Right renal pelvis (tissue), 4 donors: ENCODE measurements at regions not wholly inside any gene's neighbourhood (a gene's known extent, or its start where the extent isn't known, plus 50 kb on each side); places are given as distances from the start of the nearest gene placed in this dataset.

Experiments
- DNase-seq, 4 donors: peaks; one replicate each; pipeline ENCODE4 v3.0.0-alpha.2; 2013; ENCODE audit warnings: low read depth in 4 of 4, low spot score in 3 of 4, missing footprints in 1 of 4

DNA sequence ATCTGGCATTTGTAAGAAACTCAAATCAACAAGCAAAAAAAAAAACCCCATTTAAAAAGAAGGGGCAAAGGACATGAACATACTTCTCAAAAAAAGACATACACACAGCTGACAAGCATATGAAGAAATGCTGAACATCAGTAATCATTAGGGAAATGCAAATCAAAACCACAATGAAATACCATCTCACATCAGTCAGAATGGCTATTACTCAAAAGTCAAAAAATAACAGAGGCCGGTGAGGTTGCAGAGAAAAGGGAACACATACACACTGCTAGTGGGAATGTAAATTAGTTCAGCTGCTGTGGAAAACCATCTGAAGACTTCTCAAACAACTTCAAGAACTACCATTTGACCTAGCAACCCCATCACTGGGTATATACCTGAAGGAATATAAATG lies 199.4 kb upstream of the THBS1 start:
- DNase-seq = no peak

DNA sequence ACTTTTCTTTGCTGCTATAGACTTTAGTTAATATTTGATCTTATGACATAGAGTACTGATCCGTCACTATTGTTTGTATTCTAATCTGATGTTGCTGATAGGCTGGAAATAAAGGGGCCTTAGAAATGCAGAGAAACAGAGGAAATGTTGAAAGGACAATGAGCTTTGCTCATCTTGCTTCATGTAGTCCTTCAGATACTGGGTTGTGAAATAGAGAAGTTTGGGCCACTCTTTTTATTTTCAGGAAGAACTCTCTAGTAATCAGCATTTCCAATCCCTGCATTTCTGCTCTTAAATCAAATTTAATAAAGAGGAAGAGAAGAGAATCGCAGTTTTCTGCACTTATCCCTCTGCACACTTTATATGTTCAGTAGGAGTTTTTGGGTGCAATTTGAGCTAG lies 192.8 kb upstream of the THBS1 start:
- DNase-seq = no peak

DNA sequence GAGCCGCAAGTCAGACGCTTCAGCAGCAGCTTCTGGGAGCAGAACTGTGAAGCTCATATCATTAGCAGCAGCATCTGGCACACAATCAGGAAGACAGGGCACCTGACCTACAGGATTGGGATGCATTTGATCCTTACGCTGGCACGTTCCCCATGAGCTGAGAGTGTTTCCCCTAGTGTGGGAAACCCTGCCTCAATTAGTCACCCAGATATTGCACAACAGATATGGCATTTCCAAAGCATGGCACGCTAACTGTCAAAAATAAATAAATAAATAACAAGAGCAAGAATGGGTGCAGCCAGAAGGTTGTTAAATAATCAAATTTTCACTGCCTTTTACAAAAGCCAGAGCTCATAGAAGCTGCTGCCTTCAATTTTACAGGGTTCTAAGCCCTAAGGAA lies 189.6 kb upstream of the THBS1 start:
- no peak for DNase-seq

DNA sequence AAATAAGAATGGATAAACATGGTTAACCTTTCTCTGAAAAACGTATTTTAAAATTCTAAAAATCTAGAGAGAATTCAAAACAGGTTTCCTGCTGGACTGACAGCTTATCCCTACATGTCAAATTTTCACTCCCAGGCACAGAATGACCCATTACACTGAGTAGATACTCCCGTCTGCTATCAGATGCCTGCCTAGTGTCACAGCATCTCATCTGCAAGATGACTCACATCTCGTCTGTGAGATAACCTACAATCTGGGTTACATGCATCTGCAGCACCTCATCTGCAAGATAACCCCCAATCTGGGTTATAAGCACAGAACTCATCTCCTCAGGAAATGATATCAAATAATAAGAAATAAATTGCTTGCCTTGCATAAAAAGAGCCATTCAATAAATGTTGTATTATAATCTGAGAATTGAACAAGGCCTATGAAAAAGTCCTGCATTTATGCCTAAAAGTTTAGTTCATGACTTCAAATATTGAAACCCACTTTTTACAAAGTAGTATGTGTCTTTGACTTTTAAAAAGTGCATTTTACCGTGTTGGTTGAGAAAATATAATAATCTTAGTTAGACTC lies 188.3 kb upstream of the THBS1 start:
- DNase-seq = no peak

DNA sequence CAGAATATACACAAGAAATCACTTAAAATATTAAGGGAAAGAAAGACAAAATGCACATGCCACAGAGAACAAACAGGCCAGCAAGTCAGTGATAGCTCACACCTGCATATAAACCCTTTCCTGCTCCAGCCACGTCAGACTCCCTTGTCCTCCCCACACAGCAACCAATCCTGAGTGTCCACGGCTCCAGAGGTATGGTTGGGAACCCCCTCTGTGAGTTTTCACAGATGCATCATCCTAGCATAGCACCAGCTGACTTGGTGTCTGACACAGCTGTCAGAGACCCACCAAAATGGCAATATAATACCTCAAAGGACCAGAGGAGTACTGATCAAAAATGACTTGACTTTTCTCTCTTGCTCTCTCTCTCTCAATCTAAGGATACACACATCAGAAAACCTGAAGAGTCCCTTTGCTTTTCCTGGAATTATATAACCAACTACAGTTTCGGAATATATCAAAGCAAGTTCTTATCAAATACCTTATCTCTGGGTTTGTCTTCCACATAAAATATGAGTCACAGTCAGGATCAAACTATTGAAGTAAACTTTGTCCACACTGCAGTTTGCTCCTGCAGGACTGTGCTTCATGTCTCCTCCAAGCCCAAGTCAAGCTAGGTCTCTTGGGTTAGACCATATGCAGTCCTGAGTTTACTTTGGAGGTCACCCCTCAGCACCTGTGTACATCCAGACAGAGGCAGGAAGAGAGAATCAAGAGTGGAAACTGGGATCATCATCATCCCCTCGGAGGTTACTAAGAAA lies 187.1 kb upstream of the THBS1 start:
- DNase-seq = no peak

DNA sequence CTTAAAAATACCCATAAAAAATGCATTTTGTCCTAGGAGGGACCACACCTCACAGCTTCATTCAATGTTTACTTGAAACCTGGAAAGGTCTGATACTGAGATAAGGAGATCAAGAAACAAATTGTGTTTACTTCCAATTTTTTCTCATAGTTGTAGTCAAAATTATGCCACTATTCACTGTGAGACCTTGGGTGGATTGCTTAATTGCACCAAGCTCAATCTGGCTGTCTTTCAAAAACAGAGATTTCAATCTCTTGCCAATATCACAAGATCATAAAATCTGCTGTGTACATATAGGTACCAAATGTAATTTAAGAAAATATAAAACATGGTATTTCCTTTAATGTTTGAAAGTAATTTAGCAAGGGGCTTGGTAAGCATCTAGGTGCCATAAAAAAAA lies 186.4 kb upstream of the THBS1 start:
- no peak for DNase-seq

DNA sequence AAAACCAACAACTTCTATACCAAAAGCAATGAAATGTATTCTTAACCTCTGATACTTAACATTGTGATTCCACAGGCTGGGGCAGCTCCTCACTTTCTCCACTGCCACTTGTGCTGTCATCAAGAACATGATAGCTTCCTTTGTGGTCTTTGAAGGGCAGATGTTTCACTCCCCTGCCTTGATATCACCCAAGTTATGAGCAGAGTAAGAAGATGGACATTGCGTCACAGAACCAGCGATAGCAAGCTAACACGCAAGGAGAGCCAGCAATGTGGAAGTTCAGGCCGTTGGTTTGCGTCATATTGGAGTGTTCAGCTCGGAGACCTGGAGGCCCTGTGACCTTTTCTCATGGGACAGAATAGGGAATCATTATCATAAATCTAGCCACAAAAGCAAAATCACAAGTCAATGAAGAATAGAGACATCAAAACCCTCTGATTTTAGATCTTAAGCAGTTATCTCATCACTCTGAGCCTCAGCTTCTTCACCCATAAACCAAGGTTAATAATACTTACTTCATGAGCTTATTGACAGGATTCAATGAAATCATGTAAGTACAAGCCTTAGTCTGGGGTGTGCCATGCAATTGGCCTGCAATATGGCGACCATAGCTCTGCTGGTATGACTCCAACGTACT lies 183.8 kb upstream of the THBS1 start:
- DNase-seq = no peak

DNA sequence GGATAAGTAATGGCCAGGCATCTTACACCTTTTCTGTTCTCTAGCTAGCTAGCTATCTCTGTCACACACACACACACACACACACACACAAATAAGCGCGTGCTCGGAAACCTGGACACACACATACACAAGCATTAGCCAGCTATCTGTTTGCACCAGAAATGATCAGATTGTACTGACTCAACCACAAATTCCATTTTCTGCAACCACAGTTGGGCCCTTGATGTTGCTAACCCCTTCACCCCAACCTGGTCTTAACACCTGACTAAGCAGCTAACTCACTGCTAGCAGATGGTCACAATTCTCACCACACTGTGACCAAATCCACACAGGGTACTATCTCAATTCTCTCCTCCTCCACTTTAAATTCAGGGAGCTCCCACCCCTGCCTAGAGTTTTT lies 183.0 kb upstream of the THBS1 start:
- no peak for DNase-seq

DNA sequence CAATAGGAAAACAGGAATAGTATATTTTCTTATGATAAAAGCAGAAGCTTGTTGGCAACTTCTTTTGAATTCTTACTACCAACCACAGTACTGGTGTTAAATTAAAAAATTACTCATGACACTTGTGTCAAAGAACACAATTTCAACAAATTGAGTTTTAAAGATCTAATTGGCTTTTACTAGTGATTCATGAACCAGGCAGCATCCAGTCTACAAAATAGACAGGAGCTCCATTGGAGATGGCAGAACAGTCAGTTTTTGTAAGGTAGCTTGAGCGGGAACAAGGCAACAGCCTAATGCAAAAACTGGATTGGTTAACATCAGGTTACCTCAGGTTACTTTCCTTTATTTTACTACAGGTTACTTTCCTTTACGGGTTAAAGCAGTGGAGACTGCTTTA lies 181.3 kb upstream of the THBS1 start:
- DNase-seq = no peak

DNA sequence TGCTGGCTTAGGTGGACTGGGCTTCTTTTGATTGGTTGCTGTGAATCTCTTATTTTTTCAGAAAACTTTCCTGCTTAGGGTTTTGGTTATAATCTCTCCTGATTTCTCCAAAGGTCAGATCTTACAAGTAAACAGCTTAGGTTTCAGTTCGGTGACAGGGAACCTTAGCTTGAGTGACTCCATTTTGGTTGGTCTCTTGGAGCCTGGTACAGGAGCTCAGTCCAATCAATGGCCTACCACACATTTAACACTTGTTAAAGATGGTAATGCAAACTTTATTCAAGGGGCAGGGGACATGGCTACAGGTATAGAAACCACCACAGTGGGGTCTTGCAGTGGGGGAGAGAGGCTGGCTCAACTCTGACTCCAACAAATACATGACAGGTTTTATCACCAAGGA lies 180.9 kb upstream of the THBS1 start:
- DNase-seq = no peak

DNA sequence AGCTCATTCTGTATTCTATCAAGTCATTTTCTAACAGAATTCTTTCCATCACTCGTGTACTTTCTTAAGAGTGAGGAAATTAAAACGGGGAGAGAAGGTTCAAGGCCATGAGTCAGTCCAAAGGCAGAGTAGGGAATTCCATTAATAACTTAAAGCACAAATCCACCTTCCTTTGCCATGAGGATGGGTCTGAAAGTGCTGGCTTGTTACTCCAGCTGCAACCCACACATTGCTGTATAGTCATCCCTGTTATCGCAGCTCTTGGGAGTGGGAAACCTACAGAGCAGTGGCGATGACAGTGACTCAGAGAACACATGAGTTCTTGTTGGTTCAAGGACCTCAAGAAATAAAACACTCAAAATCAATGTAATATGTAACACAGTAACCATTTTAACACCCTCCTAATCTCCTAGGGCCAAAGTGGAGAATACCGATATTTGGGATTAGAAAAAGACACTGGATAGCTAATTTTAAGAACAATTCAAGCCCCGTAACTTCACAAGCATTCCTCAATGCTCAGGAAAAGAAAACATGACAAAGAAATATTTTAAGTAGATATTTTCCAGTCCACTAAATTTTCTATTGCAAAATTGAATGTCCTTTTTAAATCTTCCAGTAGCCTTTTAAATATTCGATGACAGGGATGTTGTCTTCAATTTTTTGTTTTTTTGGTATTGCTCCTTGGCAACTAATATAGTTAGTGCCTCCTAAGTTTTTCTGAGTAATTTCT lies 179.9 kb upstream of the THBS1 start:
- no peak for DNase-seq

DNA sequence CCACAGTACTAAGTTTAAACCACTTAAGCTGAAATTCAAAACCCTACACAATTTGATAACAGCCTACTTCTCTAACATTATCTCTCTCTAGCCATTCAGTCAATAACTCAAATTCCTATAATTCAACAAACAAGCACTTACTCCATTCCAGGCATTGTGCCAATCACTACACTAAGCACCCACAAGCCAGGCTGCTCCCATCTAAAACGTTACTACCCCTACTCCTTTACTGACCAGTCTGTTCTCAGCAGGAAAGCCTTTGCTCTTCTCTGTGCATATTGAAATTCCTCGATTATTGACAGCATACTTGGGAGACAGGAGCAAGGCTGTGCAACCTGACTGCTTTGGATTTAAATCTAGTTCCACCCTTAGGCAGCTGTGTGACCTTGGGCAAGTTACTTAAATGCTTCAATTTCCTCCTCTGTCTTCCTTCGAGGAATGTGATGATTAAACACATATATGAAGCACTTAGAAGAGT lies 177.2 kb upstream of the THBS1 start:
- no peak for DNase-seq

DNA sequence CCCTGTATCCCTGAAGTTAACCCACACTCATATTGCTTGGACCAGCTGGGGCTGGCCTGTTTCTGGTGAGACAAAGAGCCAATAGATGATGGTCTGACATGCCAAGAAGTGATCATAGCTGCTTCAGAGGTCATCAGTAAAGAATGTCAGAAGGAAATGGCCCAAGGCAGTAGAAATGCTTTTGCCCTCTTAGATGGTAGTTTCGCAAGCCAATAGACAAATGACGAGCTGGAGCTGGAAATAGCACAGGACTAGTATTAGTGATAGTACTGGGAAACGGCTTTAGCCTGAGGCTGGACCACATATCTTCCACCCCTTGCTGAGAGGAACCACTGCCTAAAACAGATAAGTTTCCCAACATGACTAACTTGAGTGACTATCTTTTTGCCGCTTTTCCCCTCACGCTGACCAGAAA lies 176.1 kb upstream of the THBS1 start:
- DNase-seq = no peak

DNA sequence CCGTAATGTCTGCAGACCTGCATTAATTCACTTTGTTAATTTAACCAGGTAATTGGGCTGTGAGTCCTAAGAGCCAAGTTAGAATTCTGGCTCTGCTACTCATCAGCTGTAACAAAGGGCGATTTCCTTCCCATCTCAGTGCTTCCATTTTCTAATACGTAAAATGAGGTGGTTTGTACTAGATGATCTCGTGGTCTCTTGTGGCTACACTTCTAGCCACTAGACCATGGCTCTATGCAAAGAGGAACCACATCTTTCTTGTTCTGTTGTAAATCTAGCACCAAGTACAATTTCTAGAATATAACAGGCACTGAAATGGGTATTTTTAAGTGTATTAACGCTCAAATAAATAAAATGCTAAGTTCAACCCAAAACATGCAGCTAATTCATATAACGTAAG lies 174.4 kb upstream of the THBS1 start:
- DNase-seq = no peak

DNA sequence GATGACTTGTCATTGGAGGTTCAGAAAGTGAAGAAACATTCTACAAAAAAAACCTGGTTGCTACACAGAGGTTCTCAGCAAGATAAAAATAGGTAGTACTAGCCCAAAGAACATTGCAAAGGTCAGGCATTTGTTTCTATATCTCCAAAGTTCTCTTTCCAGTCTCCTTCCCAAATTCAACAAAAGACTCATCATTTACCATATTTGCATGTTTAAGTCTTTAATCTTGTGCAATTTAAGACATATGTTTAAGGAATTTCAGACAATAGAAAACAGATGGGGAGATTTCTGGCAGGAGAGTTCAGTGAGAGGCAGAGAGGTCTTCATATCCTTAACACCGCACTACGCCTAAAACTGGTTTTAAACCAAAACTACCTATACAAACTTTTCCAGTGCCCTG lies 173.8 kb upstream of the THBS1 start:
- DNase-seq = no peak

DNA sequence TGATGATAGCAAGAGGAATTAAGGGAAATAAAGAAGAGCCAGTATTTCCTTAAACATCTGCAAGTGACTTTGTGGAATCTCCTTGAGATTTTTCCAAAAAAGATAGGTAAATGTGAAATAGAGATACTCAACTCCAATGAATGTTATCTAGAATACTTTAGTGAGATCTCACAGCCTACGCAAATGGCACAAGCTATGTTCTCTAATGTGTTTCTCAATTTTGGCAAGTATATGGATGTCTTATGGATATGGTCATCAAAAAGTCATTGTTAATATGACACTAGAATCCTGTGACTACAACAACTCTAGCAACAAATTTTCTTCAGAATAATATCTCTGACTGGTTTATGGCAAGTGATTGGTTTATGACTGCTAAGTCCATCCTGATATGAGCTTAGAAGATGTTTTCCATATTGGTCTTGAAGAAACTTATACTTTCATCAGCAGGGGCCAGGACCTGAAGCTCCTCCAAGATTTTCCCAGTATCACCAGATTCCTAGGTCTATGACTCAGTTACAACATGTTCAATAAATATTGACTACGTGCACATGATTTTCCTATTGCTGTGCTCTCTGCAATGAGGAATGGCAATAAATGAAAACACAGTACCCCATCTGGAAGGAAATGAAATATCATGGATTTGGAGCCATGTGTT lies 170.9 kb upstream of the THBS1 start:
- DNase-seq = no peak

DNA sequence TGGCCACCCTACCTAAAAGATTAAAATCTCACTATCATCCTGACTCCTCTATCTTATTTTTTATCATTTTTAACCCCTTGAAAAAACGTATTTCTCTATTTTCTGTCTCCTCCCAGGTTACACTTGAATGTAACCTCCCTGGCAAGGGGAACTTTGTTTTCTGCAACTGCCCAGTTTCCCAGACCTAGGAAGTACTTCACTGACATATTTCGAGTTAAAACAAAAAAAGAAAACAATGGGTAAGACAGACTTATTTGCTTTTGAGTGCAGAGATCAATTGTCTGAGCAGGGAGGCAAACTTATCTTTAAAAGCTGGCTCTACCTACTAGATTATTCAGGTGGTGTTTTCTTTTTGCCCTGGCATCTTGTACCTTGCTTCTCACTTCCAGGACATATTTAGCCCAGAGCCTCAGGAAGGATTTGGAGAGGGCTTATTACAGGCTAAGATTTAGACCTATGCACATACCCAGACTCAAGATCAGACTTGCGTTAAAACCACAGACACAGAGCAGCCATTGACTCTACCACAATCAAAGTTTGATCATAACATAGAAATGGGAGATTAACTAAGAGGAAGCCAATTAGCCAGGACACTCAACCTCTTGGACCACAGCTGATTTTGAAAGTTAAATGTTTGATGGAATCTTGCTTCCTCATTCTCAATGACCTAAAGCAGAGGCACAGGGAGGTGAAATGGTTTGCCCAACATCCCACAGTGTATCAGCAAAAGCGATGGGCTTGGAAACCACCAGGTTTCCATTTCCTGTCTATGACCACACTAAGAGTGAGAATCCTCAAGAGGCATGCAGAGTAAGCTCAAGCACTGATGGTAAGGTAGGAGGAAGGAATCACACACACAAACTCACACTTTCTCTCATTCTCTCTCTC lies 169.5 kb upstream of the THBS1 start:
- no peak for DNase-seq

DNA sequence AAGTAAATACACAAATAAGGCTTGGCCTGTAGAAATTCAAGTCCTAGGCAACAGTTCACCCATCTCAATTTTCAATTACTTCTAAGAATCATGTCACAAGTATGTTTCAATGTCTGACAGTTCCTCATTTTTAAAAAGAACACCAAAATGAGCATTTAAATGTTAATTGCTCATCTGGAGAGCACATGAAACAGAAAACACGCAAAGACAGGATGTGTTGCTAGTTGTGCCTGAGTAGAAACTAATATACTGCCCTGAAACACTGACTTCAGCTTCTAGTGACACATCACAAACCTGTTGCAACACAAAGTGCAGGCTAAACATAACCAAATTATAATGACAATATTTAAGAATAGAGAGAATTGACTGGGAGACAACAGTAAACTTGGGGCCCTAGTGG lies 167.3 kb upstream of the THBS1 start:
- DNase-seq = no peak

DNA sequence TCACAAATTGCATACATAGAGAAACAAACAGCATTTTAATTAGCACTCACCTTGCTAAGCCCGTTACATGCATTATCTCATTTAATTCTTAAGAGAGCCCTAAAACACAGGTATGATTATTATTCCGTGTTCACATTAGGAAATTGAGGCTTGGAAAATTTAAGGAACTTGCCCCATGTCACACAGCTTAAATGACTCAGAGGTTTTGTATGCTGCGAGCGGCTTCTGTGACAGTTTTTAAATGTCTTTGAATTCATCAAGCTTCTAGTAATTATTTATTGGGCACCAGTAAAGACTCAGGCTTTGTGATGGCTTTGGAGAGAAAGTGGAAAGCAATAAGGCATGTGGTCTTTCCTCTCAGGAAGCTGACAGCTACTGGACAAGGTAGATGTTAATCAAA lies 166.7 kb upstream of the THBS1 start:
- no peak for DNase-seq

DNA sequence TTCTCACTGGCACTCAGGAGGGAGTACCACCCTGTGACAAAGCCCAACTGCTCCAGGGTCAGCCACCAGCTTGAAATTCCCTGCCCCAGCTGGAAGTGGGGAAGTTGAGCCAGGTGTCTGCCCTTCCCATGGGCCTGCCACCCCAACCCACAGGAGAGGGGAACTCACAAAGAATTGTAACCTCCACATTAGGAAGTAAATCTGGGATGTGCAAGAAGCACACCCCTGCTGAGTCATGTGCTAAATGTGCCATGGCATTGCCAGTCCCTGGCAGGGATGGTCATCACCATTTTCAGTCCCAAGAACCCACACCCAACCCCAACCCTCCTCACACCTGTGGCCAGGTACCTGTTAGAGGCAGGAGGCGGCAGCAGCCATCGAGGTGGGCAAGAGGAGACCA lies 165.2 kb upstream of the THBS1 start:
- DNase-seq = no peak
